MM.1S (cell line): ENCODE measurements at regions not wholly inside any gene's neighbourhood (a gene's known extent, or its start where the extent isn't known, plus 50 kb on each side); places are given as distances from the start of the nearest gene placed in this dataset.

Experiments used
- DNase-seq: peaks from one replicate; pipeline ENCODE4 v3.0.0-alpha.2; 2015
- H2AFZ ChIP-seq: fragments of 300-600 bp; sonication (generic); 2 replicates; pipeline ENCODE4 v1.6.0; 2016; ENCODE audit warnings: antibody characterized with exemption, low read length
- H3F3A ChIP-seq: fragments of 300-600 bp; sonication (generic); 2 replicates; pipeline ENCODE4 v1.6.1; 2016; ENCODE audit warnings: mild to moderate bottlenecking, antibody characterized with exemption, low read length, moderate library complexity, mixed read lengths; ENCODE audit not compliant: insufficient read depth
- H3K27ac ChIP-seq: fragments of 300-600 bp; sonication (generic); 2 replicates; pipeline ENCODE4 v1.5.1; 2016; ENCODE audit warnings: mild to moderate bottlenecking, low read length
- H3K27me3 ChIP-seq: fragments of 300-600 bp; sonication (generic); replicated peaks from 2 replicates; pipeline ENCODE4 v1.6.0; 2016; ENCODE audit warnings: low read length; ENCODE audit not compliant: insufficient read depth
- H3K36me3 ChIP-seq: fragments of 300-600 bp; sonication (generic); replicated peaks from 2 replicates; pipeline ENCODE4 v1.6.1; 2016; ENCODE audit warnings: mild to moderate bottlenecking, low read length, mixed read lengths; ENCODE audit not compliant: insufficient read depth
- H3K4me1 ChIP-seq: fragments of 300-600 bp; sonication (generic); 2 replicates; pipeline ENCODE4 v1.6.1; 2016; ENCODE audit warnings: low read length, mixed read lengths
- H3K4me2 ChIP-seq: fragments of 300-600 bp; sonication (generic); 2 replicates; pipeline ENCODE4 v1.6.0; 2016; ENCODE audit warnings: low read depth, low read length
- H3K4me3 ChIP-seq: fragments of 300-600 bp; sonication (generic); 2 replicates; pipeline ENCODE4 v1.5.1; 2016; ENCODE audit warnings: low read length, mixed read lengths
- H3K79me2 ChIP-seq: fragments of 300-600 bp; sonication (generic); 2 replicates; pipeline ENCODE4 v1.6.1; 2016; ENCODE audit warnings: mixed run types, low read length, mixed read lengths
- H3K9ac ChIP-seq: fragments of 300-600 bp; sonication (generic); 2 replicates; pipeline ENCODE4 v1.6.1; 2016; ENCODE audit warnings: low read length, mixed read lengths
- H3K9me2 ChIP-seq: fragments of 300-600 bp; sonication (generic); replicated peaks from 2 replicates; pipeline ENCODE4 v1.6.1; 2016; ENCODE audit warnings: mild to moderate bottlenecking, low read length, mixed read lengths; ENCODE audit not compliant: insufficient read depth
- H3K9me3 ChIP-seq: fragments of 300-600 bp; sonication (generic); replicated peaks from 2 replicates; pipeline ENCODE4 v1.6.1; 2016; ENCODE audit warnings: mild to moderate bottlenecking, low read length, mixed read lengths; ENCODE audit not compliant: insufficient read depth
- H4K20me1 ChIP-seq: fragments of 300-600 bp; sonication (generic); 2 replicates; pipeline ENCODE4 v1.6.1; 2016; ENCODE audit warnings: mild to moderate bottlenecking, low read length, moderate library complexity, mixed read lengths; ENCODE audit not compliant: insufficient read depth
- CTCF ChIP-seq: fragments of 300-600 bp; sonication (generic); IDR thresholded peaks from 2 replicates; pipeline ENCODE4 v1.5.1; 2016; ENCODE audit warnings: antibody characterized with exemption, low read length, mixed read lengths
- EZH2 ChIP-seq: fragments of 300-600 bp; sonication (generic); optimal IDR thresholded peaks from 2 replicates; pipeline ENCODE3; 2017; ENCODE audit warnings: low read depth, mild to moderate bottlenecking, antibody characterized with exemption, low read length, mixed read lengths
- EZH2phosphoT487 ChIP-seq: fragments of 300-600 bp; sonication (generic); IDR thresholded peaks from 2 replicates; pipeline ENCODE4 v1.6.1; 2018; ENCODE audit warnings: antibody characterized with exemption, low read length

- TF ChIP-seq EZH2 (no peak), EZH2phosphoT487 (no peak), CTCF (no peak)
- no peaks in the 10 kb centered on the region for H3K9me3 ChIP-seq
- no peak overlapping the region for H3K27ac ChIP-seq
- DNase-seq, result no peak
- no peak overlapping the region for H3K4me2 ChIP-seq
- H3K9ac ChIP-seq, result no peak overlapping the region
- H3K79me2 ChIP-seq, result no peaks in the 10 kb centered on the region
- H3K27me3 ChIP-seq, result no peaks in the 10 kb centered on the region
- no peak overlapping the region for H3K4me3 ChIP-seq
- no peaks in the 10 kb centered on the region for H3K9me2 ChIP-seq
- H3K4me1 ChIP-seq, result no peaks in the 10 kb centered on the region
- H3F3A ChIP-seq, result no peaks in the 10 kb centered on the region
- no peaks in the 10 kb centered on the region for H4K20me1 ChIP-seq
- H3K36me3 ChIP-seq, result no peaks in the 10 kb centered on the region
- no peak overlapping the region for H2AFZ ChIP-seq
These were observed 256.7 kb upstream of the TLE3 start for GRCh38 chr15:70354346-70354905.

GRCh38 chr15:70353606-70354345, 256.1 kb upstream of the TLE3 start:
- no peaks in the 10 kb centered on the region for H3K27me3 ChIP-seq
- H2AFZ ChIP-seq, result no peak overlapping the region
- H3K4me1 ChIP-seq, result no peaks in the 10 kb centered on the region
- H4K20me1 ChIP-seq, result no peaks in the 10 kb centered on the region
- TF ChIP-seq EZH2phosphoT487 (no peak), EZH2 (no peak)
- no peak overlapping the region for H3K4me3 ChIP-seq
- no peaks in the 10 kb centered on the region for H3K36me3 ChIP-seq
- no peaks in the 10 kb centered on the region for H3K9me2 ChIP-seq
- H3K27ac ChIP-seq, result no peak overlapping the region
- H3K9ac ChIP-seq, result no peak overlapping the region
- H3F3A ChIP-seq, result no peaks in the 10 kb centered on the region
- no peak for DNase-seq
- no peaks in the 10 kb centered on the region for H3K9me3 ChIP-seq
- no peak overlapping the region for H3K4me2 ChIP-seq
- H3K79me2 ChIP-seq, result no peaks in the 10 kb centered on the region

- Histone ChIP-seq H2AFZ (no peak overlapping the region), H3K27ac (no peak overlapping the region), H3K27me3 (no peaks in the 10 kb centered on the region), H3K79me2 (no peaks in the 10 kb centered on the region), H3K36me3 (no peaks in the 10 kb centered on the region), H3K4me3 (no peak overlapping the region), H4K20me1 (no peaks in the 10 kb centered on the region), H3K4me2 (no peak overlapping the region), H3F3A (no peaks in the 10 kb centered on the region), H3K9me2 (no peaks in the 10 kb centered on the region), H3K9me3 (no peaks in the 10 kb centered on the region), H3K9ac (no peak overlapping the region), H3K4me1 (no peaks in the 10 kb centered on the region)
- no peak for DNase-seq
- TF ChIP-seq CTCF (no peak), EZH2phosphoT487 (no peak), EZH2 (no peak)
These were observed 254.4 kb upstream of the TLE3 start for GRCh38 chr15:70351941-70352774.
